Lung microvascular endothelial cell (primary cell): ENCODE measurements at regions not wholly inside any gene's neighbourhood (a gene's known extent, or its start where the extent isn't known, plus 50 kb on each side); places are given as distances from the start of the nearest gene placed in this dataset.
"Not testable (repeated sequence)": the region's sequence is repeated elsewhere in the genome, so short reads cannot be mapped to it uniquely, and the experiment has no call there.

Source experiments
- DNase-seq, 2 donors: peaks; one replicate each; pipeline versions ENCODE4 v3.0.0 to v3.0.0-alpha.2; 2010; ENCODE audit warnings: low read depth in 2 of 2

DNA sequence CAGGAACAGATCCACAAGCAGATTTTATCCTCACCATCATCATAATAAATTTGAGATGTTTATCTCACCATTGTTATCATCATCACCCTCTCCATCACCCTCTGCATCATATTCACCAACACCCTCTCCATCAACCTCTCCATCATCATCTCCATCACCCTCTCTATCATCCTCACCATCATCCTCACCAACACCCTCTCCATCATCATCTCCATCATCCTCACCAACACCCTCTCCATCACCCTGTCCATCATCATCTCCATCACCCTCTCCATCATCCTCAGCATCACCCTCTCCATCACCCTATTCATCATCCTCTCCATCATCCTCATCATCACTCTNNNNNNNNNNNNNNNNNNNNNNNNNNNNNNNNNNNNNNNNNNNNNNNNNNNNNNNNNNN, 567.0 kb upstream of the SGCD start:
- no peak for DNase-seq

DNA sequence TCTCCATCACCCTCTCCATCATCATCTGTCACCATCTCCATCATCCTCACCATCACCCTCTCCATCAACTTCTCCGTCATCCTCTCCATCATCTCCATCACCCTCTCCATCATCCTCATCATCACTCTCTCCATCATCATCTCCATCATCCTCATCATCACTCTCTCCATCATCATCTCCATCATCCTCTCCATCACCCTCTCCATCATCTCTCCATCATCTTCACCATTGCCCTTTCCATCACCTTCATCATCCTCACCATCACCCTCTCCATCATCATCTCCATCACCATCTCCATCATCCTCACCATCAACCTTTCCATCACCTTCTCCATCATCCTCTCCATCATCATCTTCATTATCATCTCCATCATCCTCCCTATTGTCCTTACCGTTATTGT, 565.5 kb upstream of the SGCD start:
- DNase-seq: no peak

- DNase-seq: no peak
These were observed 561.2 kb upstream of the SGCD start for GRCh38 chr5:155765715-155766114.

DNA sequence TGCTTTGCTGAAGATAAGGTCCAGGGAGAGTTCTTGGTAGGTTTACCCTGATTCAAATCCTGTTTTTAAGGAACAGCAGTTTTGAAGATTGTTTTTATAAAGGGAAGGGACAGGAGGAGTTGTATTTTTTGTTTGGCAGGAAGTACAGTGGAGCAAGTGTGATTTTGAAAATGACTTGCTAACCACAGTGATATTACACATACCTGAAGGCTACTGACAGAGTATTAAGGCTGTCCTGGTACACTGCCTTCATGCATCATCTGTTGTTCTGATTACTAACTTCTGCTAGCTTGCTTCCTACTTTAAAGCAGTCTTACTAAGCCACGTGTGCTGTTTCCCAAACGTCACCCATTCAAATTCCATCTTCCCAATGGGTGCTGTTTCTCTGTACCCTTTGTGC, 559.5 kb upstream of the SGCD start:
- DNase-seq: no peak

DNA sequence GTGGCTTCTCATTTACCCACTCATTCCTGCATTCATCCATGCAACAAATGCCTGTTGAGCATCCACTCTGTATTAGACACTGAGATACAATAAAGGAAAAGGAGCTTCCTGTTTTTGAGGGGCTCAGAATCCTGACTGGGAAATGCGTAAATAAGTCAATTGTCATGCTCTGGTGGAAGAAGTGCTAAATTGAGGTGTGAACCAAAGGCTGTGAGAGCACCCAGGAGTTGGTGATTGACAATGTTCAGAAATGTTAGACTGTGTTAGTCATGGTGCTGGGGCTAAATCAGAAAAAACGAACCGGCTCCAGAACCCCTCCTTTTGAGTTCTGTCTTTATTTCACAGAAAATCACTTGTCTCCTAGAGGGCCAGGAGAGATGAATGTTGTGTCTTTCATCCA, 558.6 kb upstream of the SGCD start:
- DNase-seq: no peak

DNA sequence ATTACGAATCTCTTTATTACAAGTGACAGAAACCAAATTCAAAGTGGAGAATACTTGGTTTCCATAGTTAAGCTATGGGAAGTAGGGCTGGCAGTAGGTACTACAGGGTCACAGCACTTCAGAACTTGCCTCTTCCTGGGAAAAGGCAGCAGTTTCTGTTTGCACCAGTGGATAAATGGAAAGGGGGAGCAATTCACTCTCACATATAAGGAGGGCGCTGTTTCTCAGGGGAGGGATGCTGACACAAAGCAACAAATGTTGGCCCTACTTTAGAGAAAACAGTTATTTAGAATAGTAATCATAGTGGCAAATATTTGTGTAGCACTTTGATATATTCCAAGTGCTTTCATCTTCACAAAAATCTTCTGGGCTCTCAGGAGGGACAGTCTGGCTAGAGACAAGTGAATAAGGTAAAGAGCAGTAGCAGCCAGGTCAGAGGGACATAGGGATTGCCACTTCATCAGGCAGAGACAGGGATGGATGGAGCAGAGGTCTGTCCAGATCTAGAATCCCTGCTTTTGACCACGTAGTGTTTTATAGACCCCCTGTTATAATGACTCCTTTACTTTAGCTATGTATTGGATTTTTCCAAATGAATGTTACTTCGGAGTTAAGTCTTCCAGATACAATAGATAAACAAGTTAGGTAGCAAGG, 554.8 kb upstream of the SGCD start:
- no peak for DNase-seq

GRCh38 chr5:155773680-155774079, 553.3 kb upstream of the SGCD start:
- no peak for DNase-seq

DNA sequence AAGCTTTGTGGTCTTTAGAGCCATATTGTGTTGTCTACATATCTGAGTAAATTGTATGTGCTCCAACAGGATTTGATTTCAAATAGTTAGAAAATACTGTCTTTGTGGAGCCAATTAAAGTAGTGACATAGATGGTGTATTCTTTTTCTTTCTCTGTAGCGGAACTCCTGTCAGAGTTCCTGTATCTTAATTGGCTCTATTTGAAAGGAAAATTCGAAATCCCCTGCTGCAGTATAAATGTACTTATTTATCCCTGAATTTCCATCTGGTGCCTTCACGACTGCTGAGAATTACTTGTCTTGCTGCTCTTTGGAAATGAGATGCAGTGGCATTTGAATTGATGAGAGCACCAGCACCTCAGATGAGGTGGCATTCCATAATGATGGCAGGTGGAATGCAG, 546.7 kb upstream of the SGCD start:
- no peak for DNase-seq

DNA sequence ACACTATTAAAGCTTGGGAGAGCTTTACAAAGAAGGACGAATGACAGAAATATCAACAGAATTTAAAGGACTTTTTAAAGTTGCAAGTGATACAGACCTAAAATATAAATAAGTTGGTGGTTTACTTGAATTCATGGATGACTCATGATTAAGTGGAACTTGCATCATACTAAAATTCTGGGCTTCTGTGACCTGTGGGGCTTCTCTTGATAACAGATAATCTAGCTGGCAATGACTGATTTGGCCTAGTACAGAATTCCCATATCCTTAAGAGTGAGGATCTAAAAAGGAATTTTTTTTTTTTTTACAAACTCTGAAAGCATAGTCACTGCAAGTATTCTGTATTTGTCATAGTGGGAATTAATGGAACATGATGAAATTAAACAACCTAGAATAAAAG, 543.7 kb upstream of the SGCD start:
- no peak for DNase-seq

- no peak for DNase-seq
These were observed 543.2 kb upstream of the SGCD start for GRCh38 chr5:155783791-155784190.

DNA sequence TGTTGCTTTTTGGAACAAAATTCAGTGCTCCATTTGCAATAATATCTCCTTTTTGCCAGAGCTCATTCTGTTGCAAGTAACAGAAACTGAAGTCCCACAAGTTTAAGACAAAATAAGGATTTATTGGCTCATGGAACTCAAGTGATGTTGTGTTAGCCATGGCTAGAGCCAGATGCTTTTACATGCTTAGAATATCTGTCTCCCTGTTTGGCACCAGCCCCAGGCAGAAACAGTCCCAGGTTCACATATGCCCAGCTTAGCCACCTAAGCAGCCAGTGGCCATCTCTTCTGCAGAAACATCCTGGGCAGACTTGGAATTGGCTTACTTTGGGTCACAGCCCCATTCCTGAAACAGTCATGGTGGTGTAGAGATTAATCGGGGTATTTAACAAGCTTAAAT, 540.9 kb upstream of the SGCD start:
- no peak for DNase-seq

DNA sequence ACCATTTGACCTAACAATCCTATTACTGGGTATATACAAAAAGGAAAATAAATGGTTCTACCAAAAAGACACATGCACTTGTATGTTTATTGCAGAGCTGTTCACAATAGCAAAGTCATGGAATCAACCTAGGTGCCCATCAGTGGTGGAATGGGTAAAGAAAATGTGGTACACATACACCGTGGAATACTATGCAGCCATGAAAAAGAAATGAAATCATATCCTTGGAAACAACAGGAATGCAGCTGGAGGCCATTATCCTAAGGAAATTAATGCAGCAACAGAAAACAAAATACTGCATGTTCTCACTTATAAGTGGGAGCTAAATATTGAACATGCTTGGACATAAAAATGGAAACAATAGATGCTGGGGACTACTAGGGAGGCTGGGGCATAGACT, 534.1 kb upstream of the SGCD start:
- DNase-seq: no peak

- DNase-seq: peak in 1 of 2 donors; percentile 1
These were observed 532.2 kb upstream of the SGCD start for GRCh38 chr5:155794795-155795194.

- DNase-seq: no peak
These were observed 527.7 kb upstream of the SGCD start for GRCh38 chr5:155799308-155799707.

GRCh38 chr5:155807884-155808576, 518.9 kb upstream of the SGCD start:
- no peak for DNase-seq

- no peak for DNase-seq
These were observed 511.7 kb upstream of the SGCD start for GRCh38 chr5:155815248-155815647.

- DNase-seq: no peak
These were observed 504.8 kb upstream of the SGCD start for GRCh38 chr5:155822177-155822576.

- DNase-seq: no peak
These were observed 500.1 kb upstream of the SGCD start for GRCh38 chr5:155826611-155827507.

DNA sequence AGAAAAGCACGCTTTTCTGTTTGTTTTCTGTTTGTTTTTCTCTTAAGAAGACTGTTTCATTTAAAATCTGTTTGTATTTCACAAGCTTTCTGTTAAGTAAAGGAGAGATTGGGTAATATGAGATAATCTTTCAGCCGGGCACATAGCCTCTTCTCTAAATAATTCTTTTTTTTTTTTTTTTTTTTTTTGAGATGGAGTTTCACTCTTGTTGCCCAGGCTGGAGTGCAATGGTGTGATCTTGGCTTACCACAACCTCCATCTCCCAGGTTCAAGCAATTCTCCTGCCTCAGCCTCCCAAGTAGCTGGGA, 499.5 kb upstream of the SGCD start:
- not testable (repeated sequence) for DNase-seq

GRCh38 chr5:155827949-155828348, 499.0 kb upstream of the SGCD start:
- DNase-seq: no peak

DNA sequence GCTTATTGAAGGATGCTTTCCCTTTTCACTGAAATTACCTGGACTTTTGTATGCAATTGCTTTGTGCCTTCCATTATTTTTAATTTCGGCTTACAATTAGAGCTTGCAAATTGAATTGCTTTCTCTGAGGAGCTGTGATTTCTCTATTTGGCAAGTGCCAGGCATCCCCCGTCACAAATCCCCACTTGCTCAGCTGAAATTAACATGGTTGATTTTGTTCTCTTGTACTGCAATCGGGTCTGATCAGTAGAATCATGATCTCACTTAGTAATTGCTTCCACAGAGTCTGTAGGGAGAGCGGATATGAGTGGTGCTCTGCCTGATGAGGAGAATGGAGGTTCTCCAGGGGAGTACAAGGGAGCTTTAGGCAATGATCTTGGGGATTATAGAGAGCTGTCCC, 495.5 kb upstream of the SGCD start:
- DNase-seq: no peak

DNA sequence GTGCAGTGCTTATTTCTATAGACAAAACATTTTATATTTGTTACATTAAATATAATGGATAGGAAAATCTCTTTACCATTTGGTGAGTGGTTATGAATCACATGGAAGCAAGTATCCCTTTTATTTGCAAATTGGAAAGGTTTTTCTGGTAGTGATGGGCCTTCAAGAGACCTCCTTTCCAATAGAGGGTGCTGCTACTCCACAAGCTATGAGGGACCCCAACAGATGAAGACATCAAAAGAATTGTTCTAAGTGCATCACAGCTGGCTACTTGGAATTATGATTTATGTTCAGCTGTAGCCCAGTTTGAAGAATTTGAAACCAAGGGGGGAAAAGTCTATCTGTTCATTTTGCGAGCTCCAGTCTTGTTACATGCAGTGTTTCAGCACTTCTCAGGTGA, 493.7 kb upstream of the SGCD start:
- no peak for DNase-seq
